ENCODE measurements at regions not wholly inside any gene's neighbourhood (a gene's known extent, or its start where the extent isn't known, plus 50 kb on each side); places are given as distances from the start of the nearest gene placed in this dataset.

DNA sequence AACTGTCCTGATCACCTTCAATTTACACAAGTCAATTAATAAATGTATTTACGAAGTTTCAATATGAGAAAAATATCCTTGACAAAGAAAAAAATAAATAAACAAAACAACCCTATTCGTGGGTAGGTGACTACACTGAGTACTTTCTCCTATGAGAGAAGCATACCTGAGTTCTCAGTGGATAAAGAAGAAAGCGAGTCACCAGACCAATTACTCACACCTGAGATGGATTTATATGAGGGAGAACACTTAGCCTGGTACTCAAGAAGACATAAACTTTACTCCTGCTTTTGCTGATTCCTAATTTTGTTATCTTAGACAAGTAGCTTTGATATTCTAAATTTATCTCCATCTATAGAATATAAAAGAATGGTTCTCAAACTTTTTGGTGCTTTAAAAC is 735.2 kb upstream of the ANO3 start (continued):
- TF ChIP-seq JUNB (IDR thresholded peaks at IDR 0.05), result no peak

DNA sequence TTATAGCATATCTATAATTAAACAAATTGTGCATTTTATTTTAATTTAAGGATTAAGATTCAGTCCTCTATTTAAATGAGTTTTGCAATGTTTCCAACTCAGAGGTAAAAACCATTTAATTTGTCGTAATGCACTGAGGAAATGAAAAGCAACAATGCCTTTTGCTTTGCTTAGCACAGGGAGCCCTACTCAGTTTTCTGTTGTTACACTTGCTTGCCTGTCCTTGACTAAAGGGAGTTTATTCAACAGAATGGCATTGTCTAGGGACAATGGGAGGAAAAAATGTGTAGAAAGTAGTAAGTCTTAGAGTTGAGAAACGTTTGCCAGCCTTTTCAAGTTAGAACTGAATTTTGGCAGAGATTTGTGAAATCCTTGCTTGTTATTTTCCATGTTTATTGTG is 734.2 kb upstream of the ANO3 start:
- FAIRE-seq (no peak), ATAC-seq (no peak), DNase-seq (ENCODE audit: low read depth in 1 of 2, low spot score in 1 of 2) (no peak)
- WGBS (ENCODE audit: missing lambda C conversion rate), result 9% methylated on average over 2 of the region's 2 CpGs
- Histone ChIP-seq H3K4me1 (no peaks in the 10 kb centered on the region), H3K4me2 (no peak overlapping the region), H3K4me3 (no peak overlapping the region), H3K27ac (no peak overlapping the region), H3K9me3 (no peaks in the 10 kb centered on the region)
- POLR2A ChIA-PET, result no interaction called here
- CTCF ChIA-PET, result no interaction called here
- TF ChIP-seq, protein P1, sequence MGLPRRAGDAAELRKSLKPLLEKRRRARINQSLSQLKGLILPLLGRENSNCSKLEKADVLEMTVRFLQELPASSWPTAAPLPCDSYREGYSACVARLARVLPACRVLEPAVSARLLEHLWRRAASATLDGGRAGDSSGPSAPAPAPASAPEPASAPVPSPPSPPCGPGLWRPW (IDR thresholded peaks at IDR 0.05), result no peak
- TF ChIP-seq EHF (CRISPR knock-in tag; IDR thresholded peaks at IDR 0.05) (no peak), ZFP36 (IDR thresholded peaks at IDR 0.05; ENCODE audit: borderline replicate concordance, partially characterized antibody) (no peak), ZSCAN20 (CRISPR knock-in tag; IDR thresholded peaks at IDR 0.05) (no peak), POLR2A (IDR thresholded peaks at IDR 0.05; ENCODE audit: low read length) (no peak), NR3C1 (IDR thresholded peaks at IDR 0.05) (no peak), EHMT2 (IDR thresholded peaks at IDR 0.05; ENCODE audit: low read depth) (no peak), FOSB (CRISPR knock-in tag; IDR thresholded peaks at IDR 0.05) (no peak), SMC3 (IDR thresholded peaks at IDR 0.05) (no peak), KDM1A (IDR thresholded peaks at IDR 0.05; ENCODE audit: low read depth) (no peak), HOXA7 (CRISPR knock-in tag; IDR thresholded peaks at IDR 0.05) (no peak), RAD21 (conservative IDR thresholded peaks at IDR 0.05 in 1 of 2, IDR thresholded peaks at IDR 0.05 in 1 of 2) (no peak), MYC (IDR thresholded peaks at IDR 0.05; ENCODE audit: borderline replicate concordance, low read length) (no peak), MAZ (IDR thresholded peaks at IDR 0.05; ENCODE audit: borderline replicate concordance, low read depth, low read length) (no peak), HEYL (CRISPR knock-in tag; IDR thresholded peaks at IDR 0.05) (no peak)
- TF ChIP-seq, protein P2, sequence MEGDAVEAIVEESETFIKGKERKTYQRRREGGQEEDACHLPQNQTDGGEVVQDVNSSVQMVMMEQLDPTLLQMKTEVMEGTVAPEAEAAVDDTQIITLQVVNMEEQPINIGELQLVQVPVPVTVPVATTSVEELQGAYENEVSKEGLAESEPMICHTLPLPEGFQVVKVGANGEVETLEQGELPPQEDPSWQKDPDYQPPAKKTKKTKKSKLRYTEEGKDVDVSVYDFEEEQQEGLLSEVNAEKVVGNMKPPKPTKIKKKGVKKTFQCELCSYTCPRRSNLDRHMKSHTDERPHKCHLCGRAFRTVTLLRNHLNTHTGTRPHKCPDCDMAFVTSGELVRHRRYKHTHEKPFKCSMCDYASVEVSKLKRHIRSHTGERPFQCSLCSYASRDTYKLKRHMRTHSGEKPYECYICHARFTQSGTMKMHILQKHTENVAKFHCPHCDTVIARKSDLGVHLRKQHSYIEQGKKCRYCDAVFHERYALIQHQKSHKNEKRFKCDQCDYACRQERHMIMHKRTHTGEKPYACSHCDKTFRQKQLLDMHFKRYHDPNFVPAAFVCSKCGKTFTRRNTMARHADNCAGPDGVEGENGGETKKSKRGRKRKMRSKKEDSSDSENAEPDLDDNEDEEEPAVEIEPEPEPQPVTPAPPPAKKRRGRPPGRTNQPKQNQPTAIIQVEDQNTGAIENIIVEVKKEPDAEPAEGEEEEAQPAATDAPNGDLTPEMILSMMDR (IDR thresholded peaks at IDR 0.05), result no peak
- TF ChIP-seq, protein P3, sequence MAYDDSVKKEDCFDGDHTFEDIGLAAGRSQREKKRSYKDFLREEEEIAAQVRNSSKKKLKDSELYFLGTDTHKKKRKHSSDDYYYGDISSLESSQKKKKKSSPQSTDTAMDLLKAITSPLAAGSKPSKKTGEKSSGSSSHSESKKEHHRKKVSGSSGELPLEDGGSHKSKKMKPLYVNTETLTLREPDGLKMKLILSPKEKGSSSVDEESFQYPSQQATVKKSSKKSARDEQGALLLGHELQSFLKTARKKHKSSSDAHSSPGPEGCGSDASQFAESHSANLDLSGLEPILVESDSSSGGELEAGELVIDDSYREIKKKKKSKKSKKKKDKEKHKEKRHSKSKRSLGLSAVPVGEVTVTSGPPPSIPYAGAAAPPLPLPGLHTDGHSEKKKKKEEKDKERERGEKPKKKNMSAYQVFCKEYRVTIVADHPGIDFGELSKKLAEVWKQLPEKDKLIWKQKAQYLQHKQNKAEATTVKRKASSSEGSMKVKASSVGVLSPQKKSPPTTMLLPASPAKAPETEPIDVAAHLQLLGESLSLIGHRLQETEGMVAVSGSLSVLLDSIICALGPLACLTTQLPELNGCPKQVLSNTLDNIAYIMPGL (CRISPR knock-in tag; IDR thresholded peaks at IDR 0.05; ENCODE audit: borderline replicate concordance), result no peak
- TF ChIP-seq, protein P4, sequence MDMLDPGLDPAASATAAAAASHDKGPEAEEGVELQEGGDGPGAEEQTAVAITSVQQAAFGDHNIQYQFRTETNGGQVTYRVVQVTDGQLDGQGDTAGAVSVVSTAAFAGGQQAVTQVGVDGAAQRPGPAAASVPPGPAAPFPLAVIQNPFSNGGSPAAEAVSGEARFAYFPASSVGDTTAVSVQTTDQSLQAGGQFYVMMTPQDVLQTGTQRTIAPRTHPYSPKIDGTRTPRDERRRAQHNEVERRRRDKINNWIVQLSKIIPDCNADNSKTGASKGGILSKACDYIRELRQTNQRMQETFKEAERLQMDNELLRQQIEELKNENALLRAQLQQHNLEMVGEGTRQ (IDR thresholded peaks at IDR 0.05), result no peak
- TF ChIP-seq, protein P5, sequence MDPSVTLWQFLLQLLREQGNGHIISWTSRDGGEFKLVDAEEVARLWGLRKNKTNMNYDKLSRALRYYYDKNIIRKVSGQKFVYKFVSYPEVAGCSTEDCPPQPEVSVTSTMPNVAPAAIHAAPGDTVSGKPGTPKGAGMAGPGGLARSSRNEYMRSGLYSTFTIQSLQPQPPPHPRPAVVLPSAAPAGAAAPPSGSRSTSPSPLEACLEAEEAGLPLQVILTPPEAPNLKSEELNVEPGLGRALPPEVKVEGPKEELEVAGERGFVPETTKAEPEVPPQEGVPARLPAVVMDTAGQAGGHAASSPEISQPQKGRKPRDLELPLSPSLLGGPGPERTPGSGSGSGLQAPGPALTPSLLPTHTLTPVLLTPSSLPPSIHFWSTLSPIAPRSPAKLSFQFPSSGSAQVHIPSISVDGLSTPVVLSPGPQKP (IDR thresholded peaks at IDR 0.05; ENCODE audit: low read depth, low read length), result no peak
- TF ChIP-seq, protein P6, sequence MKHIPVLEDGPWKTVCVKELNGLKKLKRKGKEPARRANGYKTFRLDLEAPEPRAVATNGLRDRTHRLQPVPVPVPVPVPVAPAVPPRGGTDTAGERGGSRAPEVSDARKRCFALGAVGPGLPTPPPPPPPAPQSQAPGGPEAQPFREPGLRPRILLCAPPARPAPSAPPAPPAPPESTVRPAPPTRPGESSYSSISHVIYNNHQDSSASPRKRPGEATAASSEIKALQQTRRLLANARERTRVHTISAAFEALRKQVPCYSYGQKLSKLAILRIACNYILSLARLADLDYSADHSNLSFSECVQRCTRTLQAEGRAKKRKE (CRISPR knock-in tag; IDR thresholded peaks at IDR 0.05; ENCODE audit: low read depth), result no peak

All from A549 (cell line).